IPS-18a (cell line): ENCODE measurements at regions not wholly inside any gene's neighbourhood (a gene's known extent, or its start where the extent isn't known, plus 50 kb on each side); places are given as distances from the start of the nearest gene placed in this dataset.

ENCODE experiments used
- H3K27ac ChIP-seq: one replicate; pipeline ENCODE4 v1.5.1; 2013; ENCODE audit warnings: low read length
- H3K27me3 ChIP-seq: one replicate; pipeline ENCODE4 v1.6.1; 2013; ENCODE audit warnings: mild to moderate bottlenecking, low read length; ENCODE audit not compliant: control insufficient read depth, insufficient read depth
- H3K36me3 ChIP-seq: one replicate; pipeline ENCODE4 v1.6.1; 2013; ENCODE audit warnings: low read depth, low read length; ENCODE audit not compliant: control insufficient read depth
- H3K4me1 ChIP-seq: one replicate; pipeline ENCODE4 v1.6.1; 2013; ENCODE audit warnings: low read depth, low read length; ENCODE audit not compliant: control insufficient read depth
- H3K4me3 ChIP-seq: one replicate; pipeline ENCODE4 v1.5.1; 2013; ENCODE audit warnings: low read length
- H3K9ac ChIP-seq: one replicate; pipeline ENCODE4 v1.6.1; 2013; ENCODE audit warnings: mild to moderate bottlenecking, low read length, moderate library complexity
- H3K9me3 ChIP-seq: one replicate; pipeline ENCODE4 v1.6.1; 2013; ENCODE audit warnings: low read depth, low read length; ENCODE audit not compliant: control insufficient read depth

GRCh38 chr17:55561316-55561972, 50.2 kb upstream of the SMIM36 start:
- Histone ChIP-seq H3K4me3 (no peak overlapping the region), H3K9ac (no peak overlapping the region), H3K27ac (no peak overlapping the region), H3K27me3 (no peaks in the 10 kb centered on the region), H3K36me3 (no peaks in the 10 kb centered on the region), H3K4me1 (no peaks in the 10 kb centered on the region), H3K9me3 (no peaks in the 10 kb centered on the region)
